ENCODE measurements at regions not wholly inside any gene's neighbourhood (a gene's known extent, or its start where the extent isn't known, plus 50 kb on each side); places are given as distances from the start of the nearest gene placed in this dataset.

DNA sequence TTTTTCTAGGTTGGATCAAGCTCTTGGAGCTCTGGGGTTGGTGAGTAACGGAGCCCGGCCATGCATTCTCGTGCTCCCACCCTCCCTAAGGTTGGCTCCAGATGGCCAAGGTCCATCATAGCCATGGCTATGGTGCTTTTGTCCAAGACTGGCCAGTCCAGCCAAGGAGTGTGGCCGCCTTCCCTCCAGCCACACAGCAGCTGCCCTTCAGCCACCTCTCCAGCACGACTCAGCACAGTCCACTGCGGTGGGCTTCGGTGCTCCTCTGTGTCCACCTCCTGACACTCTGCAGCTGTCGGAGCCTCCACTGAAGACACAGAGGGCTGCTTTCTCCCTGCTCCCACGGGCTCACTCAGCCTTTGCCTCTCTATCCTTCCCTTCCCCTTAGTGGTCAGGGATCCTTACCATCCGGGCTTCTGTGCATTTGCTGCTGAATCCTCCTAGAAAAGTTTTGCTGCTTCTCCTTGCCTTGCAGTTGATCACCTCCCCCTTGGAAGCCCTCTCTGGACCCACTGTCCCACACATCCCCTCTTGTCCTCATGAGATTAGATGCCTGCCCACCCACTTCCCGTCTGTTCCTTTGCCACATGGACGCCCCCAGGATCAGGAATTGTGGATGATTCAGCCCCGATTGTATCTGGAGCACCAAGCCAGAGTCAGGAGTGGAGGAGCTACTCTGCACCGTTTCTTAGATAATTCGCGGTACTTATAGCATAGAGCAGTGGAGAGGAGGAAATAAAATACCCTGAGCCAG, 177.1 kb upstream of the COPS8 start:
- ChIA-PET CTCF (no interaction called here), POLR2A (no interaction called here)
- no peaks in the 10 kb centered on the region for H3K36me3 ChIP-seq (ENCODE audit: control insufficient read depth in 4 of 4, insufficient read depth in 4 of 4, low read length in 3 of 4)
- peaks cover 0 to 3% (median 0%) of the 10 kb centered on the region in 5 experiments for H3K9me3 ChIP-seq (ENCODE audit: control extremely low read depth in 1 of 5, control insufficient read depth in 4 of 5, insufficient read depth in 2 of 5, low read depth in 1 of 5, low read length in 4 of 5)
- DNase-seq, result no peak
- H3K4me1 ChIP-seq (ENCODE audit: control extremely low read depth in 1 of 4, control insufficient read depth in 4 of 4, insufficient read depth in 4 of 4, low read length in 3 of 4), result no peaks in the 10 kb centered on the region
- peaks cover 0 to 18% (median 12%) of the 10 kb centered on the region in 5 experiments for H3K27me3 ChIP-seq (replicated peaks in 2 of 5; ENCODE audit: control insufficient read depth in 4 of 5, insufficient read depth in 5 of 5, low read length in 4 of 5)
- 96% methylated on average over 15 of the region's 16 CpGs for WGBS (ENCODE audit: insufficient coverage)
- H3K27ac ChIP-seq (ENCODE audit: insufficient read depth in 1 of 2, low read depth in 1 of 2, low read length in 2 of 2, poor library complexity in 1 of 2, severe bottlenecking in 2 of 2), result no peak overlapping the region
- H3K4me3 ChIP-seq (ENCODE audit: control insufficient read depth in 1 of 7, extremely low read depth in 1 of 7, insufficient read depth in 4 of 7, low read depth in 2 of 7, low read length in 6 of 7), result no peak overlapping the region

DNA sequence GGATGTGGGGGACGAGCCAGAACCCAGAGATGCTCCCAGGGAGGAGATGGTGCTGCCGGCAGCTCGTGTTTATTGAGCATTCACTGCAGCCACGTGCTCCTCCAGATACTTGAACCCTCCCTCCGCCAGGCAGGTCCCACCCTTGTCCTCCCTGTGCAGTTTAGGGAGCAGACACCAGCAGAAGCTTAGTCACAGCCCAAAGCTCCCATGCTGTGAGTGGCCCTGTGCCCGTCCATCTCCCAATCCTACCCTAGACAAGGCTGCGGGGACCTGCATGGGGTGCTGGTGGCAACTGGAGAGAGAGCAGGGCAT, 176.5 kb upstream of the COPS8 start:
- Histone ChIP-seq H3K4me1 (ENCODE audit: control extremely low read depth in 1 of 4, control insufficient read depth in 4 of 4, insufficient read depth in 4 of 4, low read length in 3 of 4) (no peaks in the 10 kb centered on the region), H3K27me3 (replicated peaks in 2 of 5; ENCODE audit: control insufficient read depth in 4 of 5, insufficient read depth in 5 of 5, low read length in 4 of 5) (peaks cover 0 to 14% (median 12%) of the 10 kb centered on the region in 5 experiments), H3K4me3 (ENCODE audit: control insufficient read depth in 1 of 7, extremely low read depth in 1 of 7, insufficient read depth in 4 of 7, low read depth in 2 of 7, low read length in 6 of 7) (no peak overlapping the region), H3K27ac (ENCODE audit: insufficient read depth in 1 of 2, low read depth in 1 of 2, low read length in 2 of 2, poor library complexity in 1 of 2, severe bottlenecking in 2 of 2) (no peak overlapping the region), H3K36me3 (ENCODE audit: control insufficient read depth in 4 of 4, insufficient read depth in 4 of 4, low read length in 3 of 4) (no peaks in the 10 kb centered on the region), H3K9me3 (ENCODE audit: control extremely low read depth in 1 of 5, control insufficient read depth in 4 of 5, insufficient read depth in 2 of 5, low read depth in 1 of 5, low read length in 4 of 5) (peaks cover 0 to 3% (median 0%) of the 10 kb centered on the region in 5 experiments)
- POLR2A ChIA-PET, result no interaction called here
- CTCF ChIA-PET, result no interaction called here
- no peak for DNase-seq
- 97% methylated on average over 4 of the region's 7 CpGs for WGBS (ENCODE audit: insufficient coverage)

DNA sequence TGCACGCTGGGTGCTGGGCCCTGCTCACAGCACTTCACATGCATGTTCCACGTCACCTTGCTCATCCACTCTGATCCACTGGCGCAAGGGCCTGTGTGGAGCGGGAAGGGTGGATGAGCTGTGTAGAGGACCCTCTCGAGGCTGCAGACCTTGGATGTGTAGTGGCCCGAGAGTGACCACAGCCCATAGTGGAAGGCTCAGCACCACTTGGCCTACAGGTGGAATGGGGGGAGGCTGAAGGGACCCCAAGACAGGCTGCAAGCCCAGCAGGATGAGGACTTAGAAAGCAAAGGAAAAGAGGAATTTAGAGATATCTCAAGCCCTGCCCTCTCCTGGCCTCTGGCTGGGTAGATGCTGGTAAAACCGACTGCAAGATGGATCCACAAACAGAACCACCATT, 175.9 kb upstream of the COPS8 start:
- CTCF ChIA-PET, result no interaction called here
- H3K9me3 ChIP-seq (ENCODE audit: control extremely low read depth in 1 of 5, control insufficient read depth in 4 of 5, insufficient read depth in 2 of 5, low read depth in 1 of 5, low read length in 4 of 5), result no peaks in the 10 kb centered on the region
- 93% methylated on average over 4 of the region's 7 CpGs for WGBS (ENCODE audit: insufficient coverage)
- H3K27ac ChIP-seq (ENCODE audit: insufficient read depth in 1 of 2, low read depth in 1 of 2, low read length in 2 of 2, poor library complexity in 1 of 2, severe bottlenecking in 2 of 2), result no peak overlapping the region
- no peak overlapping the region for H3K4me3 ChIP-seq (ENCODE audit: control insufficient read depth in 1 of 7, extremely low read depth in 1 of 7, insufficient read depth in 4 of 7, low read depth in 2 of 7, low read length in 6 of 7)
- POLR2A ChIA-PET, result no interaction called here
- no peak for DNase-seq
- H3K4me1 ChIP-seq (ENCODE audit: control extremely low read depth in 1 of 4, control insufficient read depth in 4 of 4, insufficient read depth in 4 of 4, low read length in 3 of 4), result no peaks in the 10 kb centered on the region
- peaks cover 0 to 14% (median 7%) of the 10 kb centered on the region in 5 experiments for H3K27me3 ChIP-seq (replicated peaks in 2 of 5; ENCODE audit: control insufficient read depth in 4 of 5, insufficient read depth in 5 of 5, low read length in 4 of 5)
- H3K36me3 ChIP-seq (ENCODE audit: control insufficient read depth in 4 of 4, insufficient read depth in 4 of 4, low read length in 3 of 4), result no peaks in the 10 kb centered on the region

DNA sequence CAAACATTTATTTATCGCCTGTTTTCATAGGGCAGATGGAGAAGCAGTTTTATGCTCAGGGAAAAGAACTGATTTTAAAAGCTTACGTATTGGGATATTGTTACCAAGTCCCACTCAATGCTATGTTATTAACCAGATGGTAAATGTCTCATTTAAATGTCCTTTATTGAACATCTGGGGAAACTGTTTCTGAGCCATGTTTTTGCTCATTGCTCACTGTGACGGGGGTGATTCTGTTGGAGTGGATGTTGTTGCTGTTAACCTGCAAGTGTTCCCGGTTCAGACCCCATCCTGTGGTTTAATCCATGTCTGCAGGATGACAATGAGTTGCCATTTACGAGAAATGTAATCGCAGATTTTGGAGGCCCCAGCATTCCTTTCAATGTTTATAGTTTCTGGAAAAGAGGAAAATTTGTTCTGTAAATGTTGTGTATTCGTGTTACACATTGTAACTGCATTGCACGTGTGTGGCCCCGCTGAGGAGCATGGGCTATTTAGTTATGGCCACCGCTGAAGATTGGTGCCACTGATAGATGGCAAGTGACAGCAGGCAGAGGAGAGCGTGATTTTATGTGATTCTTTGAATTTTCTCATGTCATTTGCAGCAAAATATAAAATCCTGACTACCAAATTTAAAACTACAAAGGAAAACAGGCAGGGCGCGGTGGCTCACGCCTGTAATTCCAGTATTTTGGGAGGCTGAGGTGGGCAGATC, 174.8 kb upstream of the COPS8 start:
- 96% methylated on average over 12 of the region's 14 CpGs for WGBS (ENCODE audit: insufficient coverage)
- Histone ChIP-seq H3K27ac (ENCODE audit: insufficient read depth in 1 of 2, low read depth in 1 of 2, low read length in 2 of 2, poor library complexity in 1 of 2, severe bottlenecking in 2 of 2) (no peak overlapping the region), H3K36me3 (ENCODE audit: control insufficient read depth in 4 of 4, insufficient read depth in 4 of 4, low read length in 3 of 4) (no peaks in the 10 kb centered on the region), H3K4me1 (ENCODE audit: control extremely low read depth in 1 of 4, control insufficient read depth in 4 of 4, insufficient read depth in 4 of 4, low read length in 3 of 4) (no peaks in the 10 kb centered on the region), H3K9me3 (ENCODE audit: control extremely low read depth in 1 of 5, control insufficient read depth in 4 of 5, insufficient read depth in 2 of 5, low read depth in 1 of 5, low read length in 4 of 5) (no peaks in the 10 kb centered on the region), H3K4me3 (ENCODE audit: control insufficient read depth in 1 of 7, extremely low read depth in 1 of 7, insufficient read depth in 4 of 7, low read depth in 2 of 7, low read length in 6 of 7) (no peak overlapping the region), H3K27me3 (replicated peaks in 2 of 5; ENCODE audit: control insufficient read depth in 4 of 5, insufficient read depth in 5 of 5, low read length in 4 of 5) (peaks cover 0 to 14% (median 9%) of the 10 kb centered on the region in 5 experiments)
- POLR2A ChIA-PET, result interaction anchor here (0.7 kb wide), 1 partner anchor 25 kb away, joined by 5 read pairs; no protein-coding TSS in a partner anchor
- DNase-seq, result no peak
- CTCF ChIA-PET, result no interaction called here

DNA sequence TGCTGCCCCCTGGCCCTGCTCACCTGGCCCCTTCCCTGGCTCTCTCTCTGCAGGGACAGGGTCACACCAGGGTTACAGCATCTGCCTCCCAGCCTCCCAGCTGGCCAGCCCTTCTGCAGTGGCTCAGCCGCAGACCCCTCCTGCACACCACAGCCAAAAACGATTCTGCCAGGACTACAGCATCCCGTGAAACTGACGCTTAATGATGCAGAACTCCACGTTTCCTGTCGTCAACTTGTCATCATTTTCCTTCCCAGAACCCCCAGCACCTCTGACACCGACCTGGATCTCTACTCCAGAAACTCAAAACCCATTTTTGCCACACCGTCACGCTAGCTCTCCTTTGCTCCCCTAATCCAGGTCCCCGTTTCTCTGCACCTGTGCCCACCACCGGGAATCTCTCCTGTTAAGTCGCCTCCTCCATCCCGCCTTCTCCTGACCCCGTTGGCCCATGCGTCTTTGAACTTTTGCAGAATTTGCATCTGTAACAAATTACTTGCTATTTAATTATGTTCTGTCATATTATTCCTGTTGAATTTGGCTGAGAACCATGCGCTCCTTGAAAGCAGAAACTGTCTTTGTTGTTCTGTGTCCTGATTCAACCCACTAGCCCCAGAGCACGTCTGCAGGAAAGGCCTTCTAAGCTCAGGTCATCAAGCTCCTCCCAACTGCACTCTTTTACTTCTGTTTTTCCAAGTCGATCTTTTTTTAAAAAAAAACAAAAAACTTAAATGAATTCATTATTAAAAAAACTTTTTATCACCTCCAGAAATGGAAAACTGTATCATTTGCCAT, 173.2 kb upstream of the COPS8 start:
- Histone ChIP-seq H3K36me3 (ENCODE audit: control insufficient read depth in 4 of 4, insufficient read depth in 4 of 4, low read length in 3 of 4) (no peaks in the 10 kb centered on the region), H3K4me3 (ENCODE audit: control insufficient read depth in 1 of 7, extremely low read depth in 1 of 7, insufficient read depth in 4 of 7, low read depth in 2 of 7, low read length in 6 of 7) (no peak overlapping the region), H3K4me1 (ENCODE audit: control extremely low read depth in 1 of 4, control insufficient read depth in 4 of 4, insufficient read depth in 4 of 4, low read length in 3 of 4) (no peaks in the 10 kb centered on the region), H3K27me3 (replicated peaks in 2 of 5; ENCODE audit: control insufficient read depth in 4 of 5, insufficient read depth in 5 of 5, low read length in 4 of 5) (peaks cover 0 to 16% (median 7%) of the 10 kb centered on the region in 5 experiments), H3K27ac (ENCODE audit: insufficient read depth in 1 of 2, low read depth in 1 of 2, low read length in 2 of 2, poor library complexity in 1 of 2, severe bottlenecking in 2 of 2) (no peak overlapping the region), H3K9me3 (ENCODE audit: control extremely low read depth in 1 of 5, control insufficient read depth in 4 of 5, insufficient read depth in 2 of 5, low read depth in 1 of 5, low read length in 4 of 5) (no peaks in the 10 kb centered on the region)
- 89% methylated on average over 13 of the region's 18 CpGs for WGBS (ENCODE audit: insufficient coverage)
- no peak for DNase-seq
- CTCF ChIA-PET, result no interaction called here
- POLR2A ChIA-PET, result no interaction called here

DNA sequence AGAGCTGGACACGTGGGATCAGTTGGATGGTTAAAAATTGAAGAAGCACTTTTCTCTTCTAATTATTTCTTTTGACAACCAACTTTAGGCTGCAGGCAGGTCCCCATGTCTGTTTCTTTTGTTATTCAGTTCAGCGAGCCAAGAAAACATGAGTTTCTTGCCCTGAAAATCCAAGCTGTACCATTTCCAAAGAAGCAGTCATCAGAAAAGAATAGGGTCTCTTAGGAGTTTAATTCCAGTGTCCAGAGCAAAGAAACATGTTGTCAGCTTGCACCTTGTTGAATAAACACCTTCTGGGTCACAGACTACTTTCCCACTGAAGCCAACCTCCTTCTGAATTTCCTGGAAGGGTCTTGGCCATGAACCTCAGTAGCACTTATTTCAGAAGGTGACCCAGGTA, 170.5 kb upstream of the COPS8 start:
- ChIA-PET CTCF (no interaction called here), POLR2A (no interaction called here)
- Histone ChIP-seq H3K4me3 (ENCODE audit: control insufficient read depth in 1 of 7, extremely low read depth in 1 of 7, insufficient read depth in 4 of 7, low read depth in 2 of 7, low read length in 6 of 7) (no peak overlapping the region), H3K27ac (ENCODE audit: insufficient read depth in 1 of 2, low read depth in 1 of 2, low read length in 2 of 2, poor library complexity in 1 of 2, severe bottlenecking in 2 of 2) (no peak overlapping the region), H3K36me3 (ENCODE audit: control insufficient read depth in 4 of 4, insufficient read depth in 4 of 4, low read length in 3 of 4) (no peaks in the 10 kb centered on the region), H3K9me3 (ENCODE audit: control extremely low read depth in 1 of 5, control insufficient read depth in 4 of 5, insufficient read depth in 2 of 5, low read depth in 1 of 5, low read length in 4 of 5) (no peaks in the 10 kb centered on the region), H3K4me1 (ENCODE audit: control extremely low read depth in 1 of 4, control insufficient read depth in 4 of 4, insufficient read depth in 4 of 4, low read length in 3 of 4) (no peaks in the 10 kb centered on the region), H3K27me3 (replicated peaks in 2 of 5; ENCODE audit: control insufficient read depth in 4 of 5, insufficient read depth in 5 of 5, low read length in 4 of 5) (peaks cover 0 to 23% (median 8%) of the 10 kb centered on the region in 5 experiments)
- no peak for DNase-seq
- 83% methylated on average over 2 of the region's 2 CpGs for WGBS (ENCODE audit: insufficient coverage)

DNA sequence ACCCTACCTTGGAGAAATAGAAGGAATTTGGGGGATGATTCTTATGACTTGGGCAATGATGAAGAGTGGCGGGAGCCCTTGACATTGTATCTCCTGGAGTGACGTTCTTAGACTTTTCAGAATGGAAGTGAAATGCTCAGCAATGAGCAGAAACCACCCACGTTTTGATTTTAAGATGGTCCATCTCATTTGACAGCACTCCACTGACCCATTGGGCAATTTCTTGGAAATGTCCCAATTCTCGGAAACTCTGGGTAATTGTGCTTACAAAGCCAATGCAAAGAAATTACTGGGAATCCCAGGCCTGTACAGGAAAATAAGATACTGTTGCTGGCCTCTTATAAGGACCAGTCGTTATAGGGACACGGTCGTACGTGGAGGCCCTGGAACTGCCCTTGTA, 170.0 kb upstream of the COPS8 start:
- Histone ChIP-seq H3K4me1 (ENCODE audit: control extremely low read depth in 1 of 4, control insufficient read depth in 4 of 4, insufficient read depth in 4 of 4, low read length in 3 of 4) (no peaks in the 10 kb centered on the region), H3K9me3 (ENCODE audit: control extremely low read depth in 1 of 5, control insufficient read depth in 4 of 5, insufficient read depth in 2 of 5, low read depth in 1 of 5, low read length in 4 of 5) (no peaks in the 10 kb centered on the region), H3K4me3 (ENCODE audit: control insufficient read depth in 1 of 7, extremely low read depth in 1 of 7, insufficient read depth in 4 of 7, low read depth in 2 of 7, low read length in 6 of 7) (no peak overlapping the region), H3K27me3 (replicated peaks in 2 of 5; ENCODE audit: control insufficient read depth in 4 of 5, insufficient read depth in 5 of 5, low read length in 4 of 5) (peaks cover 0 to 23% (median 8%) of the 10 kb centered on the region in 5 experiments), H3K27ac (ENCODE audit: insufficient read depth in 1 of 2, low read depth in 1 of 2, low read length in 2 of 2, poor library complexity in 1 of 2, severe bottlenecking in 2 of 2) (no peak overlapping the region), H3K36me3 (ENCODE audit: control insufficient read depth in 4 of 4, insufficient read depth in 4 of 4, low read length in 3 of 4) (no peaks in the 10 kb centered on the region)
- WGBS (ENCODE audit: insufficient coverage), result 94% methylated on average over 8 of the region's 8 CpGs
- CTCF ChIA-PET, result no interaction called here
- no peak for DNase-seq
- POLR2A ChIA-PET, result no interaction called here
